ENCODE measurements at regions not wholly inside any gene's neighbourhood (a gene's known extent, or its start where the extent isn't known, plus 50 kb on each side); places are given as distances from the start of the nearest gene placed in this dataset.

DNA sequence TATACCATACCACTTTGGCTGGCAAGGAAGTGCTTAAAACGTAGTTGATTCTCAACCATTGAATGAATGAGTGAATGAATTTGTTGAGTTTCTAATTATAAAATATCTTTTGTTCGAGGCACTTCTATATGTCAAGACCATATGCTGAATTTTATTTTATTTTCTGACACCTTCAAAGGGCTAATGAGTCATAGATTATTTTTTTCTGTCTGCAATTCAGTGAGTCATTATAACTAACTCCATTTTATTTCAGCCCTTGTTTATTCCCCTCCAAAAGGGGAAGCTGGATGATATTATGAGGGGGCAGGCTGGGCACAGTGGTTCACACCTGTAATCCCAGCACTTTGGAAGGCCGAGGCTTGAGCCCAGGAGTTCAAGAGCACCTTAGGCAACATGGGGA is 142.4 kb downstream of the P2RY1 start:
- BruUV-seq (replicated peaks) = no TSS peak
- Histone ChIP-seq H2AFZ (peak overlapping the region; percentile 34; the same call in 1 of the 2 replicates), H3F3A (ENCODE audit: insufficient read depth, low read depth) (no peaks in the 10 kb centered on the region), H3K4me2 (no peak overlapping the region), H3K36me3 (ENCODE audit: low read depth) (no peaks in the 10 kb centered on the region), H3K9me3 (ENCODE audit: insufficient read depth, low read depth) (peaks cover 7% of the 10 kb centered on the region), H4K20me1 (ENCODE audit: insufficient read depth) (no peaks in the 10 kb centered on the region), H3K79me2 (ENCODE audit: low read depth) (no peaks in the 10 kb centered on the region), H3K4me3 (no peak overlapping the region), H3K27me3 (ENCODE audit: insufficient read depth, low read depth) (no peaks in the 10 kb centered on the region), H3K4me1 (replicated peaks; ENCODE audit: insufficient read depth) (0 out of 2 replicates have a peak, but pooled peaks cover 15% of the 10 kb centered on the region), H3K27ac (no peak overlapping the region), H3K9me2 (ENCODE audit: insufficient read depth) (no peaks in the 10 kb centered on the region)
- CTCF ChIA-PET = no interaction called here
- DNase-seq = peak in 1 of 2 experiments; percentile 42
- intact Hi-C loops (cut with micrococcal nuclease; ENCODE audit: unreplicated experiment) = no loop called here
- POLR2A ChIA-PET (ENCODE audit: unreplicated experiment) = no interaction called here
- TF ChIP-seq EZH2 (IDR thresholded peaks at IDR 0.05; ENCODE audit: low read depth) = no peak
- TF ChIP-seq, protein P1, sequence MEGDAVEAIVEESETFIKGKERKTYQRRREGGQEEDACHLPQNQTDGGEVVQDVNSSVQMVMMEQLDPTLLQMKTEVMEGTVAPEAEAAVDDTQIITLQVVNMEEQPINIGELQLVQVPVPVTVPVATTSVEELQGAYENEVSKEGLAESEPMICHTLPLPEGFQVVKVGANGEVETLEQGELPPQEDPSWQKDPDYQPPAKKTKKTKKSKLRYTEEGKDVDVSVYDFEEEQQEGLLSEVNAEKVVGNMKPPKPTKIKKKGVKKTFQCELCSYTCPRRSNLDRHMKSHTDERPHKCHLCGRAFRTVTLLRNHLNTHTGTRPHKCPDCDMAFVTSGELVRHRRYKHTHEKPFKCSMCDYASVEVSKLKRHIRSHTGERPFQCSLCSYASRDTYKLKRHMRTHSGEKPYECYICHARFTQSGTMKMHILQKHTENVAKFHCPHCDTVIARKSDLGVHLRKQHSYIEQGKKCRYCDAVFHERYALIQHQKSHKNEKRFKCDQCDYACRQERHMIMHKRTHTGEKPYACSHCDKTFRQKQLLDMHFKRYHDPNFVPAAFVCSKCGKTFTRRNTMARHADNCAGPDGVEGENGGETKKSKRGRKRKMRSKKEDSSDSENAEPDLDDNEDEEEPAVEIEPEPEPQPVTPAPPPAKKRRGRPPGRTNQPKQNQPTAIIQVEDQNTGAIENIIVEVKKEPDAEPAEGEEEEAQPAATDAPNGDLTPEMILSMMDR (conservative IDR thresholded peaks at IDR 0.05) = no peak

DNA sequence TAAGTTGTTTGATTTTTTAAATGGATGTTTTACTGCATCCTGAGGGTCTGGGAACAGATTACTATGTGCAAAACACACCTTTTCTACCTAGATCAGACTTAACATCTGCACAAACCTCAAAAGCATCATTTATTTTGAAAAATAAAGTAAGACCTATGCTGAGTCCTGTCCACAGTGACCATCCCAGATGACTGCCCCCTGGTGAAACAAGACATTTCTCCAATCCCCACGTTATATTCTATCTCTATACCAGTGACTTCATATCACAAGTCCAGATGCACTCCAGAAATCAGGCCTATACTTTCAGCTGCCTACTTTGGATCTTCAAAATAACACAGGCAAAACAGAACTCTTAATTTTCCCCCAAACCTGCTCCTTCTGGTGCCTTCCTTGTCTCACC is 143.2 kb downstream of the P2RY1 start:
- no peaks in the 10 kb centered on the region for H4K20me1 ChIP-seq (ENCODE audit: insufficient read depth)
- H3F3A ChIP-seq (ENCODE audit: insufficient read depth, low read depth) = no peaks in the 10 kb centered on the region
- intact Hi-C loops (cut with micrococcal nuclease; ENCODE audit: unreplicated experiment) = no loop called here
- no peaks in the 10 kb centered on the region for H3K9me2 ChIP-seq (ENCODE audit: insufficient read depth)
- no peaks in the 10 kb centered on the region for H3K27me3 ChIP-seq (ENCODE audit: insufficient read depth, low read depth)
- no peaks in the 10 kb centered on the region for H3K79me2 ChIP-seq (ENCODE audit: low read depth)
- BruUV-seq (replicated peaks) = no TSS peak
- DNase-seq = no peak
- H3K4me2 ChIP-seq = no peak overlapping the region
- no peak overlapping the region for H3K27ac ChIP-seq
- CTCF ChIA-PET = no interaction called here
- H2AFZ ChIP-seq = peak overlapping the region; percentile 34; the same call in 1 of the 2 replicates
- POLR2A ChIA-PET (ENCODE audit: unreplicated experiment) = no interaction called here
- H3K4me3 ChIP-seq = no peak overlapping the region
- H3K9me3 ChIP-seq (ENCODE audit: insufficient read depth, low read depth) = peaks cover 9% of the 10 kb centered on the region
- 0 out of 2 replicates have a peak, but pooled peaks cover 15% of the 10 kb centered on the region for H3K4me1 ChIP-seq (replicated peaks; ENCODE audit: insufficient read depth)
- TF ChIP-seq EZH2 (IDR thresholded peaks at IDR 0.05; ENCODE audit: low read depth) = no peak
- TF ChIP-seq, protein P1 (conservative IDR thresholded peaks at IDR 0.05) = no peak
- H3K36me3 ChIP-seq (ENCODE audit: low read depth) = no peaks in the 10 kb centered on the region

DNA sequence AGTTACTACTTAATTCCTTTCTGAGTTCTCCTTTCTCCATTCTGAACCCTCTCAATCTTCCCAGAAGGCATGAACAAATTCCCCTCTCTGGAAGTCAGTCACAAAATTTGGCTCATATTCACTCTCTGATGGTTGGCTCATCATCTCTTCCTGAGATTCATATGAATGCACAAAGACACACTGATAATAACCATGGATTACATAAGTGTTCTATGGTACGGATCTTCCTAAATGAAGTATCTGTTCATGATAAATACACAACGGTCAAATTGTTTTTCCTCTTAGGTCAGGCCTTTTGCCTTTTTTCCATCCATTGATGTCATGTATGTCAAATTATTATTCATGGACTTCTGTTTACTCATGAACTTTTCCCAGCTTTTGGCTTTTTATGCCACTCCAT is 162.6 kb downstream of the P2RY1 start:
- TF ChIP-seq, protein P1 (conservative IDR thresholded peaks at IDR 0.05) = no peak
- no peak for TF ChIP-seq EZH2 (IDR thresholded peaks at IDR 0.05; ENCODE audit: low read depth)
- ChIA-PET POLR2A (ENCODE audit: unreplicated experiment) (interaction anchor here (0.5 kb wide), 1 partner anchor 232 kb away, joined by 3 read pairs; no protein-coding TSS in a partner anchor), CTCF (no interaction called here)
- no peaks in the 10 kb centered on the region for H3K4me1 ChIP-seq (replicated peaks; ENCODE audit: insufficient read depth)
- no peaks in the 10 kb centered on the region for H3K9me3 ChIP-seq (ENCODE audit: insufficient read depth, low read depth)
- no peaks in the 10 kb centered on the region for H3K9me2 ChIP-seq (ENCODE audit: insufficient read depth)
- no peak overlapping the region for H3K27ac ChIP-seq
- no peaks in the 10 kb centered on the region for H3K36me3 ChIP-seq (ENCODE audit: low read depth)
- no peaks in the 10 kb centered on the region for H4K20me1 ChIP-seq (ENCODE audit: insufficient read depth)
- H3K4me3 ChIP-seq = no peak overlapping the region
- no peaks in the 10 kb centered on the region for H3F3A ChIP-seq (ENCODE audit: insufficient read depth, low read depth)
- no peaks in the 10 kb centered on the region for H3K79me2 ChIP-seq (ENCODE audit: low read depth)
- no peaks in the 10 kb centered on the region for H3K27me3 ChIP-seq (ENCODE audit: insufficient read depth, low read depth)
- DNase-seq = no peak
- no peak overlapping the region for H2AFZ ChIP-seq
- no TSS peak for BruUV-seq (replicated peaks)
- H3K4me2 ChIP-seq = no peak overlapping the region
- intact Hi-C loops (cut with micrococcal nuclease; ENCODE audit: unreplicated experiment) = no loop called here

Data from PC-9 (cell line).